22Rv1 (cell line): ENCODE measurements at regions not wholly inside any gene's neighbourhood (a gene's known extent, or its start where the extent isn't known, plus 50 kb on each side); places are given as distances from the start of the nearest gene placed in this dataset.

ENCODE experiments used
- ZFX ChIP-seq: fragments of 450-650 bp; IDR thresholded peaks from 2 replicates; pipeline ENCODE4 v1.6.1; 2017; ENCODE audit warnings: antibody characterized with exemption, borderline replicate concordance
- TF ChIP-seq, protein P1 (sequence below): fragments of 450-650 bp; IDR thresholded peaks from 2 replicates; pipeline ENCODE4 v1.5.1; 2017; ENCODE audit warnings: mild to moderate bottlenecking

- TF ChIP-seq, protein P1, sequence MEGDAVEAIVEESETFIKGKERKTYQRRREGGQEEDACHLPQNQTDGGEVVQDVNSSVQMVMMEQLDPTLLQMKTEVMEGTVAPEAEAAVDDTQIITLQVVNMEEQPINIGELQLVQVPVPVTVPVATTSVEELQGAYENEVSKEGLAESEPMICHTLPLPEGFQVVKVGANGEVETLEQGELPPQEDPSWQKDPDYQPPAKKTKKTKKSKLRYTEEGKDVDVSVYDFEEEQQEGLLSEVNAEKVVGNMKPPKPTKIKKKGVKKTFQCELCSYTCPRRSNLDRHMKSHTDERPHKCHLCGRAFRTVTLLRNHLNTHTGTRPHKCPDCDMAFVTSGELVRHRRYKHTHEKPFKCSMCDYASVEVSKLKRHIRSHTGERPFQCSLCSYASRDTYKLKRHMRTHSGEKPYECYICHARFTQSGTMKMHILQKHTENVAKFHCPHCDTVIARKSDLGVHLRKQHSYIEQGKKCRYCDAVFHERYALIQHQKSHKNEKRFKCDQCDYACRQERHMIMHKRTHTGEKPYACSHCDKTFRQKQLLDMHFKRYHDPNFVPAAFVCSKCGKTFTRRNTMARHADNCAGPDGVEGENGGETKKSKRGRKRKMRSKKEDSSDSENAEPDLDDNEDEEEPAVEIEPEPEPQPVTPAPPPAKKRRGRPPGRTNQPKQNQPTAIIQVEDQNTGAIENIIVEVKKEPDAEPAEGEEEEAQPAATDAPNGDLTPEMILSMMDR, result no peak
- TF ChIP-seq ZFX, result no peak
Observed at GRCh38 chr6:11878029-11878428, 99.4 kb upstream of the ADTRP start.
